IMR-90 (cell line): ENCODE measurements at regions not wholly inside any gene's neighbourhood (a gene's known extent, or its start where the extent isn't known, plus 50 kb on each side); places are given as distances from the start of the nearest gene placed in this dataset.
"Not testable (repeated sequence)": the region's sequence is repeated elsewhere in the genome, so short reads cannot be mapped to it uniquely, and the experiment has no call there.

Source experiments
- ATAC-seq: fragments of 200-7000 bp; cut with Tn5 transposase; 2 replicates; pipeline ENCODE4 v1.9.1; 2020; ENCODE audit warnings: low read depth, mild to moderate bottlenecking, moderate library complexity
- BruUV-seq: library from RNA; stranded (reverse); fragments of 400-500 nt; replicated peaks from 2 replicates; lab custom pipeline; 2021; lab: Mats Ljungman, UMichigan
- CTCF ChIA-PET: fragments of 300-600 bp; formaldehyde crosslinking; extraction: SDS; loops from one replicate; lab custom pipeline; 2021; ENCODE audit warnings: antibody characterized with exemption; lab: Yijun Ruan, JAX
- POLR2A ChIA-PET: fragments of 300-600 bp; sonication (Branson Sonifier 250); formaldehyde crosslinking; loops from one replicate; lab custom pipeline; 2022; ENCODE audit warnings: antibody characterized with exemption; ENCODE audit not compliant: unreplicated experiment; lab: Charles Lee
- DNase-seq: peaks from one replicate; pipeline ENCODE4 v3.0.0; 2013
- H2AFZ ChIP-seq: replicated peaks from 2 replicates; pipeline ENCODE3; 2013; ENCODE audit warnings: low read length, mild to moderate bottlenecking; ENCODE audit not compliant: poor library complexity
- H2AK5ac ChIP-seq: 2 replicates; pipeline ENCODE4 v1.6.1; 2013; ENCODE audit warnings: low read depth, low read length, inconsistent platforms
- H2AK9ac ChIP-seq: replicated peaks from 2 replicates; pipeline ENCODE3; 2013; ENCODE audit warnings: mild to moderate bottlenecking, low read depth, low read length, moderate library complexity; ENCODE audit not compliant: poor library complexity
- H2BK120ac ChIP-seq: 2 replicates; pipeline ENCODE4 v1.6.1; 2013; ENCODE audit warnings: low read depth, low read length, inconsistent platforms
- H2BK15ac ChIP-seq: 3 replicates; pipeline ENCODE4 v1.6.1; 2013; ENCODE audit warnings: low read depth, low read length, inconsistent platforms
- H2BK20ac ChIP-seq: 2 replicates; pipeline ENCODE4 v1.6.1; 2013; ENCODE audit warnings: low read depth, mild to moderate bottlenecking, inconsistent platforms, low read length, moderate library complexity
- H2BK5ac ChIP-seq: 2 replicates; pipeline ENCODE4 v1.6.1; 2013; ENCODE audit warnings: mild to moderate bottlenecking, low read depth, low read length, inconsistent platforms; ENCODE audit not compliant: poor library complexity, severe bottlenecking
- H3K14ac ChIP-seq: replicated peaks from 2 replicates; pipeline ENCODE4 v1.6.1; 2013; ENCODE audit warnings: low read depth, low read length, inconsistent platforms
- H3K18ac ChIP-seq: 2 replicates; pipeline ENCODE4 v1.6.1; 2013; ENCODE audit warnings: low read depth, low read length, control low read depth
- H3K23ac ChIP-seq: 2 replicates; pipeline ENCODE4 v1.6.1; 2013; ENCODE audit warnings: low read depth, low read length, inconsistent platforms
- H3K27ac ChIP-seq: 2 replicates; pipeline ENCODE4 v1.5.1; 2013; ENCODE audit warnings: mild to moderate bottlenecking, control low read depth, low read length; ENCODE audit not compliant: insufficient read depth
- H3K27me3 ChIP-seq: 2 replicates; pipeline ENCODE4 v1.6.1; 2013; ENCODE audit warnings: low read length; ENCODE audit not compliant: control insufficient read depth, insufficient read depth
- H3K36me3 ChIP-seq: 2 replicates; pipeline ENCODE4 v1.6.1; 2013; ENCODE audit warnings: low read length, mixed read lengths; ENCODE audit not compliant: control insufficient read depth, insufficient read depth
- H3K4ac ChIP-seq: 2 replicates; pipeline ENCODE4 v1.6.1; 2013; ENCODE audit warnings: low read depth, low read length, inconsistent platforms
- H3K4me1 ChIP-seq: 2 replicates; pipeline ENCODE4 v1.6.1; 2013; ENCODE audit warnings: low read length, mixed read lengths; ENCODE audit not compliant: control insufficient read depth, insufficient read depth
- H3K4me2 ChIP-seq: 2 replicates; pipeline ENCODE4 v1.6.1; 2013; ENCODE audit warnings: low read depth, mild to moderate bottlenecking, control low read depth, low read length, moderate library complexity
- H3K4me3 ChIP-seq: 2 replicates; pipeline ENCODE4 v1.5.1; 2013; ENCODE audit warnings: low read depth, mild to moderate bottlenecking, control low read depth, low read length, moderate library complexity; ENCODE audit not compliant: insufficient read depth
- H3K56ac ChIP-seq: 2 replicates; pipeline ENCODE4 v1.6.1; 2013; ENCODE audit warnings: low read length, inconsistent platforms; ENCODE audit not compliant: insufficient read depth; ENCODE audit errors: extremely low read depth
- H3K79me1 ChIP-seq, 2 experiments: 2 replicates each; pipeline ENCODE4 v1.6.1; 2013; ENCODE audit warnings: low read length in 2 of 2, inconsistent platforms in 1 of 2, low read depth in 1 of 2
- H3K9ac ChIP-seq: 2 replicates; pipeline ENCODE4 v1.6.1; 2013; ENCODE audit warnings: low read depth, low read length, control low read depth
- H3K9me1 ChIP-seq: 2 replicates; pipeline ENCODE4 v1.6.1; 2013; ENCODE audit warnings: low read length, inconsistent platforms; ENCODE audit not compliant: insufficient read depth
- H3K9me3 ChIP-seq: 2 replicates; pipeline ENCODE4 v1.6.1; 2013; ENCODE audit warnings: low read length; ENCODE audit not compliant: control insufficient read depth, insufficient read depth
- H4K20me1 ChIP-seq: 2 replicates; pipeline ENCODE4 v1.6.1; 2013; ENCODE audit warnings: low read length, inconsistent platforms; ENCODE audit not compliant: insufficient read depth
- H4K5ac ChIP-seq: 2 replicates; pipeline ENCODE4 v1.6.1; 2013; ENCODE audit warnings: mild to moderate bottlenecking, low read depth, low read length, control low read depth
- H4K8ac ChIP-seq, 2 experiments: 2 replicates each; pipeline ENCODE4 v1.6.1; 2013; ENCODE audit warnings: low read depth in 2 of 2, low read length in 2 of 2, control low read depth in 1 of 2, inconsistent platforms in 1 of 2
- H4K91ac ChIP-seq: 2 replicates; pipeline ENCODE4 v1.6.1; 2013; ENCODE audit warnings: low read depth, low read length, inconsistent platforms; ENCODE audit not compliant: insufficient read depth
- BHLHE40 ChIP-seq: fragments of 150-350 bp; IDR thresholded peaks from 2 replicates; pipeline ENCODE4 v1.6.1; 2016; ENCODE audit warnings: mild to moderate bottlenecking, low read depth, low read length
- FOS ChIP-seq: fragments of 150-350 bp; IDR thresholded peaks from 2 replicates; pipeline ENCODE4 v1.6.1; 2016; ENCODE audit warnings: low read depth, low read length
- NFE2L2 ChIP-seq: fragments of 150-350 bp; IDR thresholded peaks from 2 replicates; pipeline ENCODE4 v1.6.1; 2016; ENCODE audit warnings: low read depth, mild to moderate bottlenecking, low read length
- WGBS, 2 experiments: methylation state at CpG; one replicate each; pipeline versions ENCODE4 v1.1.5 to v1.1.7; 2013; ENCODE audit warnings: missing lambda C conversion rate in 2 of 2; ENCODE audit not compliant: insufficient read length in 1 of 2; ENCODE audit errors: extremely low coverage in 2 of 2; 5-methylcytosine and 5-hydroxymethylcytosine counted together
- dilution Hi-C: fragments of 300-500 bp; cut with HindIII; formaldehyde crosslinking; loops from one replicate; pipeline ENCODE4 v1.14.3; 2018; ENCODE audit warnings: low sequenced_read_pairs; ENCODE audit not compliant: unreplicated experiment
- in situ Hi-C: fragments of 300-500 bp; cut with MboI; formaldehyde crosslinking; loops from 3 replicates; pipeline ENCODE4 v1.14.3; 2019; ENCODE audit warnings: low sequenced_read_pairs, inconsistent platforms, mixed read lengths
- intact Hi-C: fragments of 100-400 bp; cut with micrococcal nuclease; formaldehyde crosslinking; loops from 2 replicates; pipeline ENCODE4 v1.10.0; 2022

GRCh38 chr16:21511315-21512210, 87.8 kb upstream of the METTL9 start:
- in situ Hi-C loops, BruUV-seq, intact Hi-C loops, POLR2A ChIA-PET, H3K36me3 ChIP-seq, CTCF ChIA-PET, H3K27me3 ChIP-seq, H3K4me3 ChIP-seq, H3K9ac ChIP-seq, H2BK15ac ChIP-seq, H3K56ac ChIP-seq, H3K9me3 ChIP-seq, dilution Hi-C loops, H2AFZ ChIP-seq, H3K23ac ChIP-seq: not testable (repeated sequence)
- peaks cover 8 to 75% of the 10 kb centered on the region in 2 experiments; a peak in 3 of 4 replicates for H3K79me1 ChIP-seq
- ATAC-seq (peak; percentile 89), DNase-seq (peak; percentile 55)
- 56% methylated on average over 24 of the region's 29 CpGs; no CpG with 5 or more reads in 1 of the 2 experiments for WGBS, 2 experiments
- 0 out of 2 replicates have a peak overlapping the region, but pooled peaks have one; percentile 72 for H3K14ac ChIP-seq
- peak overlapping the region; percentile 84 for H2BK5ac ChIP-seq
- peak overlapping the region; percentile 79; the same call in 1 of the 2 replicates for H3K27ac ChIP-seq
- 0 out of 2 replicates have a peak, but pooled peaks have one; percentile 15 for TF ChIP-seq BHLHE40
- TF ChIP-seq NFE2L2, result peak; percentile 72
- TF ChIP-seq FOS, result peak; percentile 37; the same call in 1 of the 2 replicates
- peaks cover 95% of the 10 kb centered on the region for H4K20me1 ChIP-seq
- H3K4ac ChIP-seq, result peak overlapping the region; percentile 87
- peak overlapping the region; percentile 65; the same call in 1 of the 2 replicates for H4K5ac ChIP-seq
- H2BK20ac ChIP-seq, result 0 out of 2 replicates have a peak overlapping the region, but pooled peaks have one; percentile 59
- peak overlapping the region; percentile 78 for H2AK9ac ChIP-seq
- peak overlapping the region in 1 of 2 experiments; percentile 35; a peak in 1 of 4 replicates for H4K8ac ChIP-seq
- peak overlapping the region; percentile 82 for H3K4me2 ChIP-seq
- peaks cover 34% of the 10 kb centered on the region for H3K4me1 ChIP-seq
- H3K9me1 ChIP-seq, result peaks cover 41% of the 10 kb centered on the region
- H2BK120ac ChIP-seq, result peak overlapping the region; percentile 53; the same call in 1 of the 2 replicates
- peak overlapping the region; percentile 50 for H2AK5ac ChIP-seq
- peak overlapping the region; percentile 68 for H4K91ac ChIP-seq
- H3K18ac ChIP-seq, result peak overlapping the region; percentile 73; the same call in 1 of the 2 replicates

GRCh38 chr16:21512280-21513192, 86.8 kb upstream of the METTL9 start:
- H4K8ac ChIP-seq, DNase-seq, POLR2A ChIA-PET: not testable (repeated sequence)

More at GRCh38 chr16:21512280-21513192, 86.8 kb upstream of the METTL9 start:
- H3K4me3 ChIP-seq, H2AK9ac ChIP-seq, H2BK15ac ChIP-seq, H3K56ac ChIP-seq, H3K18ac ChIP-seq, H3K9me3 ChIP-seq, H3K36me3 ChIP-seq, H4K5ac ChIP-seq, H3K4me2 ChIP-seq, H3K14ac ChIP-seq, dilution Hi-C loops, H3K27me3 ChIP-seq, H2BK120ac ChIP-seq, CTCF ChIA-PET, in situ Hi-C loops, intact Hi-C loops, BruUV-seq, H3K23ac ChIP-seq, H2BK20ac ChIP-seq, H3K9ac ChIP-seq, H3K27ac ChIP-seq, H2AFZ ChIP-seq, ATAC-seq, H4K91ac ChIP-seq: not testable (repeated sequence)
- H3K4me1 ChIP-seq, result peaks cover 34% of the 10 kb centered on the region
- H3K79me1 ChIP-seq, result peaks cover 8 to 68% of the 10 kb centered on the region in 2 experiments; a peak in 3 of 4 replicates
- H2BK5ac ChIP-seq, result peak overlapping the region; percentile 1
- 0 out of 2 replicates have a peak overlapping the region, but pooled peaks have one; percentile 17 for H3K4ac ChIP-seq
- 88% methylated on average over 8 of the region's 20 CpGs; no CpG with 5 or more reads in 1 of the 2 experiments for WGBS, 2 experiments
- H2AK5ac ChIP-seq, result peak overlapping the region; percentile 15; the same call in 1 of the 2 replicates
- peaks cover 89% of the 10 kb centered on the region for H4K20me1 ChIP-seq
- peaks cover 41% of the 10 kb centered on the region for H3K9me1 ChIP-seq
